RWPE1 (cell line): ENCODE measurements at regions not wholly inside any gene's neighbourhood (a gene's known extent, or its start where the extent isn't known, plus 50 kb on each side); places are given as distances from the start of the nearest gene placed in this dataset.

Source experiments
- CTCF ChIA-PET: fragments of 350-600 bp; sonication (Branson Sonifier 250); formaldehyde crosslinking; extraction: SDS; loops from one replicate; lab custom pipeline; 2021; lab: Yijun Ruan, JAX
- POLR2A ChIA-PET: fragments of 400-600 bp; formaldehyde crosslinking; extraction: SDS; loops from one replicate; lab custom pipeline; 2020; ENCODE audit warnings: antibody characterized with exemption; ENCODE audit not compliant: low non-redundant PET; lab: Yijun Ruan, JAX
- DNase-seq: peaks from one replicate; pipeline ENCODE4 v3.0.0; 2012; ENCODE audit warnings: low spot score
- H3K27ac ChIP-seq: fragments of 450-650 bp; 2 replicates; pipeline ENCODE4 v1.5.1; 2017
- CTCF ChIP-seq: fragments of 450-650 bp; conservative IDR thresholded peaks from 2 replicates; pipeline ENCODE4 v1.5.1; 2017; ENCODE audit warnings: low read depth, mild to moderate bottlenecking

GRCh38 chr20:60213126-60213893 lies 255.1 kb downstream of the CDH26 start:
- DNase-seq = no peak
- POLR2A ChIA-PET = no interaction called here
- TF ChIP-seq CTCF = no peak
- CTCF ChIA-PET = interaction anchor here (0.5 to 6.9 kb wide), 3 partner anchors 48 to 1347 kb away, joined by 5 to 80 read pairs (median 5); no protein-coding TSS in a partner anchor
- H3K27ac ChIP-seq = no peak overlapping the region

GRCh38 chr20:60214901-60215815 lies 256.9 kb downstream of the CDH26 start:
- ChIA-PET CTCF (interaction anchor here (0.6 to 6.9 kb wide), 3 partner anchors 25 to 77 kb away, joined by 3 to 80 read pairs (median 3); no protein-coding TSS in a partner anchor), POLR2A (no interaction called here)
- no peak overlapping the region for H3K27ac ChIP-seq
- DNase-seq = no peak
- TF ChIP-seq CTCF = no peak; the same call in 1 of the 2 replicates

- CTCF ChIA-PET = interaction anchor here (0.6 to 6.9 kb wide), 5 partner anchors 26 to 963 kb away, joined by 3 to 80 read pairs (median 3); no protein-coding TSS in a partner anchor
- no peak for DNase-seq
- POLR2A ChIA-PET = no interaction called here
- H3K27ac ChIP-seq = no peak overlapping the region
- TF ChIP-seq CTCF = no peak
Observed at GRCh38 chr20:60215816-60216730, 257.9 kb downstream of the CDH26 start.

- ChIA-PET POLR2A (no interaction called here), CTCF (interaction anchor here (1.2 to 1.6 kb wide), 2 partner anchors 8 to 10 kb away, joined by 3 to 10 read pairs; no protein-coding TSS in a partner anchor)
- TF ChIP-seq CTCF = no peak
- no peak for DNase-seq
- H3K27ac ChIP-seq = no peak overlapping the region
Observed at GRCh38 chr20:60219231-60219630, 261.0 kb downstream of the CDH26 start.

- TF ChIP-seq CTCF = no peak
- no peak for DNase-seq
- H3K27ac ChIP-seq = no peak overlapping the region
- POLR2A ChIA-PET = no interaction called here
- CTCF ChIA-PET = interaction anchor here (1.2 to 1.6 kb wide), 2 partner anchors 9 kb away, joined by 3 to 10 read pairs; no protein-coding TSS in a partner anchor
Observed at GRCh38 chr20:60219984-60220562, 261.9 kb downstream of the CDH26 start.
